BE2C (cell line): ENCODE measurements at regions not wholly inside any gene's neighbourhood (a gene's known extent, or its start where the extent isn't known, plus 50 kb on each side); places are given as distances from the start of the nearest gene placed in this dataset.

Experiments
- DNase-seq: peaks from one replicate; pipeline ENCODE4 v3.0.0-alpha.2; 2020
- H3K27me3 ChIP-seq: fragments of 250-450 bp; sonication (Bioruptor Pico); 2 replicates; pipeline ENCODE4 v1.5.1; 2020; ENCODE audit warnings: mild to moderate bottlenecking
- H3K36me3 ChIP-seq: fragments of 250-450 bp; sonication (Bioruptor Pico); 2 replicates; pipeline ENCODE4 v1.5.1; 2020; ENCODE audit warnings: mild to moderate bottlenecking
- H3K4me1 ChIP-seq: fragments of 250-450 bp; sonication (Bioruptor Pico); 2 replicates; pipeline ENCODE4 v1.5.1; 2020
- H3K4me3 ChIP-seq: 2 replicates; pipeline ENCODE4 v1.5.1; 2011; ENCODE audit warnings: low read depth, low read length
- H3K9me3 ChIP-seq: fragments of 250-450 bp; sonication (Bioruptor Pico); 2 replicates; pipeline ENCODE4 v1.5.1; 2020
- TF ChIP-seq, protein P1 (sequence below): IDR thresholded peaks from 2 replicates; pipeline ENCODE4 v1.5.1; 2012; ENCODE audit warnings: mild to moderate bottlenecking, low read depth, low read length

DNA sequence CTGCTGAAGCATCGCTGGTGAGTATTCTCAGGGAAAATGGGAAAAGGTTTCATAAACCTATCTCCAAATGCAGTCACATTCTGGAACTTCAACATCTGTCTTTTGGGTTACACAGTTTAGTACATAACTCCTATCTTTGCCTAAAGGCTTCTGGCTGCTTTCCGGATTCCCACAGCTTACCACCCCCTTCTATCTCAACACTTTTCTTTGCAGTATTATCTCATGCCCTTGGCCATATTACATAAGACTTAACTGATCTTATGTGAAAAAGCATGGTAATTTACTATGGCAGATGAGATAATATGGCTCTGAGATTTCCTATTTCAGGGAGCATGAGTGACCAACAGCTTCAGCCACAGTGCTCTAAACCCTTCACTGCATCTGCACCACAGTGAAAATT is 369.3 kb upstream of the LINC00305 start:
- Histone ChIP-seq H3K4me3 (no peak overlapping the region), H3K27me3 (no peaks in the 10 kb centered on the region), H3K9me3 (no peaks in the 10 kb centered on the region), H3K36me3 (no peaks in the 10 kb centered on the region), H3K4me1 (no peaks in the 10 kb centered on the region; the same call in 1 of the 2 replicates)
- no peak for DNase-seq
- TF ChIP-seq, protein P1, sequence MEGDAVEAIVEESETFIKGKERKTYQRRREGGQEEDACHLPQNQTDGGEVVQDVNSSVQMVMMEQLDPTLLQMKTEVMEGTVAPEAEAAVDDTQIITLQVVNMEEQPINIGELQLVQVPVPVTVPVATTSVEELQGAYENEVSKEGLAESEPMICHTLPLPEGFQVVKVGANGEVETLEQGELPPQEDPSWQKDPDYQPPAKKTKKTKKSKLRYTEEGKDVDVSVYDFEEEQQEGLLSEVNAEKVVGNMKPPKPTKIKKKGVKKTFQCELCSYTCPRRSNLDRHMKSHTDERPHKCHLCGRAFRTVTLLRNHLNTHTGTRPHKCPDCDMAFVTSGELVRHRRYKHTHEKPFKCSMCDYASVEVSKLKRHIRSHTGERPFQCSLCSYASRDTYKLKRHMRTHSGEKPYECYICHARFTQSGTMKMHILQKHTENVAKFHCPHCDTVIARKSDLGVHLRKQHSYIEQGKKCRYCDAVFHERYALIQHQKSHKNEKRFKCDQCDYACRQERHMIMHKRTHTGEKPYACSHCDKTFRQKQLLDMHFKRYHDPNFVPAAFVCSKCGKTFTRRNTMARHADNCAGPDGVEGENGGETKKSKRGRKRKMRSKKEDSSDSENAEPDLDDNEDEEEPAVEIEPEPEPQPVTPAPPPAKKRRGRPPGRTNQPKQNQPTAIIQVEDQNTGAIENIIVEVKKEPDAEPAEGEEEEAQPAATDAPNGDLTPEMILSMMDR: no peak

DNA sequence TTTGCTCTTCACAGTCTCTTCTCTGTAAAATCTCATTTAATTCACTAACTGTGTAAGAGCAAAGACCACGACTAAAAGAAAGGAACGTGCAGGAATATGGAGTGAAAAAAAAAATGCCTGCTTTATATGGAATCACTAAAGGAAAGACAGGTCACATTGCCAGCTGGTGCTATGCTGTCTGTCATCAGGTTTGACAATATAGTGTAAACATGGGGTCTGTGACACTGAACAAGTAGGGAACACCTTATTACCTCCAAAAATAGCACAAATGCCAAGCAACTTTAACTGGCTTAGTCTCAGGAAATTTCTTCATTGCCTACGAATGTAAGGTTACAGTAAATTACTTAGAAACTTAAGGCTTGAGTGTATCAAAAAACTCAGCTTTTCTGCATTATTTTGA is 364.5 kb upstream of the LINC00305 start:
- H3K4me3 ChIP-seq: no peak overlapping the region
- TF ChIP-seq, protein P1: no peak
- H3K4me1 ChIP-seq: no peaks in the 10 kb centered on the region; the same call in 1 of the 2 replicates
- H3K36me3 ChIP-seq: no peaks in the 10 kb centered on the region
- H3K27me3 ChIP-seq: no peaks in the 10 kb centered on the region
- no peak for DNase-seq
- no peaks in the 10 kb centered on the region for H3K9me3 ChIP-seq

DNA sequence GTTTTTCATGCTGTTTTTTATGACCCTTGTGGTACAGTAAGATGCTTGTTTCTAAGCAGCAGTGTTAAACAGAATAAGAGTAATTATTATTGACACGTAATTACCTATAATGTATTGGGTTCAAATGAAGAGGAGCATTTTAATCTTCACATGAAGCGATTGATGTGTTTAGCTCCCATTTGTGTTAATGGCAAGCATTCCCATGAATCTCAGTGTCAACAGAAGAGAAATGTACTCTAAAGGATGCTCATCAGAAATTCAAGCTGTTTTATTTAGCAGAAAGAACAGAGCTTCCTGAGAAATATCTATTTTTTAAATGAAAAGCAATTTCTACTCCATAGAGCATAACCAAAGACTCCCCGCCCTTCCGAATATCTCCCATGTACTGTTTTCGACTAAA is 341.3 kb upstream of the LINC00305 start:
- Histone ChIP-seq H3K4me1 (no peaks in the 10 kb centered on the region), H3K27me3 (no peaks in the 10 kb centered on the region), H3K9me3 (no peaks in the 10 kb centered on the region), H3K36me3 (no peaks in the 10 kb centered on the region), H3K4me3 (no peak overlapping the region)
- TF ChIP-seq, protein P1: no peak
- no peak for DNase-seq

DNA sequence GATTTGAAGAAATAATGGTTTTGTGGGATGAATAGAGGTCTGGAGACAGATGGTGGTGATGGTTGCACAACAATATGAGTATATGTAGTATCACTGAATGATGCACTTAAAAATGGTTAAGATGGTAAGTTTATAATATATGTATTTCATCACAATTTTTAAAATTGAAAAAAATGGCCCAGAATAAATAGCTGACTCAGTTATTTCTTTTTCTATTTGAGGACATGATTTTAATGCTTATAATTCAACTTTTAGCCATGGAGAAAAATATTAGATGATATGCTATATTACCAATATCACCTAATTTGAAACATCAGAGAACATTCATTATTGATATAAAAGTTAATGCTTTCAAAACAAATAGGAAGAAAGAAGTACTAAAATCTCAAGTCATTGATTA is 339.8 kb upstream of the LINC00305 start:
- no peaks in the 10 kb centered on the region for H3K36me3 ChIP-seq
- H3K27me3 ChIP-seq: no peaks in the 10 kb centered on the region
- H3K9me3 ChIP-seq: no peaks in the 10 kb centered on the region
- TF ChIP-seq, protein P1: no peak
- H3K4me3 ChIP-seq: no peak overlapping the region
- no peaks in the 10 kb centered on the region for H3K4me1 ChIP-seq
- no peak for DNase-seq

DNA sequence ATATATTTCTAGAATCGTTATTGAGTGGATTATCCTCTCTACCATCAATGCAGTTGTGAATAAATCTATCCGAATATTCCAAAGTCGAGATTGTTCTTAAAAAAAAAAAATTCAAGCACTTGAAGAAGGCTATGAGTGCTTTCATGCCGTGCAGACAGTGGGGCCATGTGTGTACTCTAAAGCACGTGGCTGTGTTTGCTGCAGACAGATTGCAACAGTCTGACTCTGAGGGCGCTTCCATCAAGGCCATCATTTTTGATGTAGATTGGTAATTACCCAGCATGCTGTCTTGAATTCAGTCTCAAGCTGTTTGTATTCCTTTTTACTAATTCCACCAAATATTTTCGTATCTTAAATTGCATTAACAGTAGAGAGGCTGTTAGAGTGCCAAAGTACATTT is 325.9 kb upstream of the LINC00305 start:
- TF ChIP-seq, protein P1: no peak
- Histone ChIP-seq H3K9me3 (no peaks in the 10 kb centered on the region), H3K36me3 (no peaks in the 10 kb centered on the region), H3K4me3 (no peak overlapping the region), H3K27me3 (no peaks in the 10 kb centered on the region), H3K4me1 (no peaks in the 10 kb centered on the region)
- DNase-seq: peak; percentile 16

DNA sequence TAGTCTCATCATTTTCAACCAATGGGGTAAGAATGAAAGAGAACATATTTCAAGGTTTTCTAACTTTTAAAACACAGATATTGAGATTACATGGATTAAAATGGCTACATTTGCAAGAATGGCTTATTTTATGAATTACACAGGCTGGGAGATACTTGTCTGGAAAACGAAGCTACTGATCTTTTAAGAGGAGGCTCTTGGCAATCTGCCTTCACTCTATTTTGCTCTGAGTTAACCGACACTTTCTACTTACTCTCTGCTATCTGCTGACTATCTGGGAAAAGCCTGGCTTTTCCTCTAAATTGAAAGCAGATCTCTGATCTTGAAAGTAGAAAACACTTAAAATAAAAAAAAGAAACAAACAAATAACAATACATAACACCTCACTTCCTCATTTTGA is 325.4 kb upstream of the LINC00305 start:
- Histone ChIP-seq H3K4me3 (no peak overlapping the region), H3K27me3 (no peaks in the 10 kb centered on the region), H3K4me1 (no peaks in the 10 kb centered on the region), H3K36me3 (no peaks in the 10 kb centered on the region), H3K9me3 (no peaks in the 10 kb centered on the region)
- DNase-seq: no peak
- TF ChIP-seq, protein P1: no peak
